Ecto neural progenitor cell (in vitro differentiated cells): ENCODE measurements at regions not wholly inside any gene's neighbourhood (a gene's known extent, or its start where the extent isn't known, plus 50 kb on each side); places are given as distances from the start of the nearest gene placed in this dataset.

Experiments used
- DNase-seq: peaks from one replicate; pipeline ENCODE4 v3.0.0-alpha.2; 2018; ENCODE audit warnings: low spot score

DNA sequence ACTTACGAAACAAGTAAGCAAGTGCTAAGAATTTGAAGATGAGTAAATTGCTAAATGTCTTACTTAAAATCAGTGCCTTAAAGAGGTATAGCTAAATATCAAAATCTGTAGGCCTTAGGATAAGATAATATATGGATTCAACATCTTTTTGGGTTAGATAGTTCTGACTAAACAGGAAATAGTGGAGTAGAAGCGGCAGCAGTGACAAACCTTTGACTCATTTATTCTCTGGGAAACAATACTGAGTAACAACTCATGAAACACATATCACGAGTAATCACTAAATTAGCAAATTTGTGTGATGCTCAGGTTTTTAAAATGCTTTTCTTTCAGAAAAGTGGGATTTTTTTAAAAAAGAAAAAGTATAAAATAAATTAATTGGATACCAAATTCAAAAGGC is 762.1 kb upstream of the TYRP1 start:
- DNase-seq: no peak

- DNase-seq: no peak
Observed at GRCh38 chr9:11931751-11932150, 761.4 kb upstream of the TYRP1 start.

GRCh38 chr9:11933926-11934325 is 759.3 kb upstream of the TYRP1 start:
- DNase-seq: no peak

DNA sequence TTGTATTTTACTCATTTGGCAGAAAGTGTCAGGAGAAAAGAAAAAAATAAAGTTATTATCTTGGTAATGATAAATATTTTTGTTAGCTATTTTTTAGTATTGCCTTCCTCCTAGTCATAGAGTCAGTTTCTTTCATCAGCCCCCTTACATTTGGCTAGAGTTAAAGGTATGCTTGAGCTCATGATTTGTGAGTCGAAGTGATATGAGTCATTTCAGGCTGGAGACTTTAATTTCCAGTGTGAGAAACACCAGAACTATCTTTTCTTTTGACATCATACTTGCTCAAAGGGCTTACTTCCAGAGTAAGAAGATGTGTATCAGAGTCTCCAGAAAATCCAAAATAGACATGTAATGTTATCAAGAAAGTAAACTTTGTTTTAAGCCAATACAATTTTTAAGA is 746.7 kb upstream of the TYRP1 start:
- DNase-seq: no peak

- no peak for DNase-seq
Observed at GRCh38 chr9:11962327-11962726, 730.9 kb upstream of the TYRP1 start.

- DNase-seq: no peak
Observed at GRCh38 chr9:11966786-11967185, 726.4 kb upstream of the TYRP1 start.

DNA sequence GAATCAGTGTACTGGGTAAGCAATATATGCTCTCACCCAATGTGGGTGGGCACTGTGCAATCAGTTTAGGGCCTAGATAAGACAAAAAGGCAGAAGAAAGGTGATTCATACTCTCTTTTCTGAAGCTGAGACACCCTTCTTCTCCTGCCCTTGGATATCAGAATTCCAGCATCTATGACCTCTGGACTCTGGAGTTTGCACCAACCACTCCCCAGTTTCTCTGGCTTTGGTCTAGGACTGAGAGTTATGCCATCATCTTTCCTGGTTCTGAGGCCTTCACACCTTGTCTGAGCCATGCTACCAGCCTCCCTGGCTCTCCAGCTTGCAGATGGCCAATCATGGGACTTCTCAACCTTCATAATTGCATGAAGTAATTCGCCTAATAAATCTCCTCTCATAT is 724.6 kb upstream of the TYRP1 start:
- DNase-seq: no peak

DNA sequence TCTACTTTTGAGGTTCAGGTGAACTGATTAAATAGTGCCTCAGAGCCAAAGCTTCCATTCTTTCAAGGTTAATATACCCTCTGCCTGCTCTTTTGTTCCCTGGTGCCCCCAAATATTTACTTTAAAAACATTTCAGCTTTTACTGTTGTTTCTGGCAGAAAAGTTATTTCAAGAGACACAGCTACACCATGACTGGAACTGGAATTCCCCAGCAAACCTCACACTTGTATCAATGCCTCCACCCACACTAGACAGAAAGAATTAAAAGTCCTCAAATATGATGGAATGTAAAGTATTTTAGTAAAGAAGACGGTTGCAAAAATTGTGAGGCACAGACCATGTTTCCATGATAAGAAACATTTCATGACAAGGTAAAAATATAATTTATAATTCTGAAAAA is 720.2 kb upstream of the TYRP1 start:
- DNase-seq: no peak

GRCh38 chr9:11973511-11973910 is 719.7 kb upstream of the TYRP1 start:
- DNase-seq: no peak

DNA sequence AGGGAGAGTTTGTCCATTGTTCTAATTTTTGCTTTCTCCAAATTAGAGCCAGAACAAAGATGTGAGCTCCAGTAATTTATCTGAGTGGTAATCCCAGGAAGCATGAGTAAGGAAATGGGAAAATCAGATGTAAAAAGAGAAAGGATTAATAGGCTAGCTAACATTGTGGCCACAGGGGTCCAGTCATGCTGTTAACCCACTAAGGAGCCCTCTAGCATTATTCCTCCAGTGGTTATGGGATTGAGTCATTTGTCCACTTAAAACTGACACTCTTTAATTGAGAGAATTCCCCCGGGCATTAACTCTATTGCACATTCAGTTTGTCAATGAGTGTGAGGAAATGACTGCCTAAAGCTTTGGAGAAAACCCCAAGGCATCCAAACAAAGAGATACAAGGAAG is 700.3 kb upstream of the TYRP1 start:
- DNase-seq: no peak

DNA sequence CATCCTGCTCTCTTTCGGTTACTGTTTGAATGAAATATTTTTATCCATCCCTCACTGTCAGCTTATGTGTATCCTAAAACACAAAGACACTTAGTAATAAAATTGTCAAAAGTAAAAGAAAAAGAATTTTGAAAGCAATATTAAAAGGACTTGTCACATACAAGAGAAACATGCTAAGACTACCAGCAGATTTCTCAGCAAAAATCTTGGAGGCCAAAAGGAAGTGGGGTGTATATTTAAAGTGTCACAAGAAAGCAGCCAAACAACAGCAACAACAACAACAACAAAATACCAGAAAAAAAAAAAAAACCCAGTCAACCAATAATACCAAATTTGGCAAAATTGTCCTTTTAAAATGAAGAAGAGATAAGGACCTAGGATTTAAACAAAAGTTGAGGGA is 678.7 kb upstream of the TYRP1 start:
- no peak for DNase-seq

DNA sequence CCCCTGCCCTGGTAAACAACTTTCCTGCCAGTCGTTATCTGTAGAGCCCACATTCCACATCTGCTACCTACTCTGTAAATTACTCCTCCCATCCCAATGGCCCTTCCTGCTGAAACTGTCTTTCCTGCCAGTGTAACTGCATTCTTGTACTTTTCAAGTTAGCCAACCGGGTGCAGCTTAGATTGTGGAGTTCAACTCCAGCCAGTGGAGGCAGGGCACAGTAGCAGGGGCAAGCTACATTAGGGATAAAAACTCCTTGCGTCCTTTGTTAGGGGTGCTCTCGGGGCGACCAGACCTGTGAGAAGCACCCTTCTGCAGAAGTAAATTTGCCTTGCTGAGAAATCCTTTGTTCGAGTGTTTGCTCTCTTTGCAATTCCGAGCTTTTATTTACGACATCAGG is 639.0 kb upstream of the TYRP1 start:
- no peak for DNase-seq

GRCh38 chr9:12056874-12057273 is 636.3 kb upstream of the TYRP1 start:
- no peak for DNase-seq

GRCh38 chr9:12060067-12060466 is 633.1 kb upstream of the TYRP1 start:
- DNase-seq: no peak

DNA sequence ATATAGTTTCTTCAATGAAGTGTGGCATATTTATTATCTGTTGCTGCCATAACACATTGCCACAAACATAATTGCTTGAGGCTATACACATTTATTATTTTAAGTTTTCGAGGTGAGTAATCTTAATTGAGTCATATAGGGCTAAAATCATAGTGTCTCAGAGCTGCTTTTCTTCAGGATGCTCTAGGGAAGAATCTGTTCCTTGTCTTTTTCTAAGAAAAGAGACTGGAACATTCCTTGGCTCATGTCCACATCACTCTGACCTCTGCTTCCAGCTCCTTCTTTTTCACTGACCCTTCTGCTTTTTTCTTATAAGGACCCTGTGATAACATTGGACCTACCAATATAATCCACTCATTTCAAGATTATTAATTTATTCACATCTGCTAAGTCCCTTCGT is 632.4 kb upstream of the TYRP1 start:
- no peak for DNase-seq

DNA sequence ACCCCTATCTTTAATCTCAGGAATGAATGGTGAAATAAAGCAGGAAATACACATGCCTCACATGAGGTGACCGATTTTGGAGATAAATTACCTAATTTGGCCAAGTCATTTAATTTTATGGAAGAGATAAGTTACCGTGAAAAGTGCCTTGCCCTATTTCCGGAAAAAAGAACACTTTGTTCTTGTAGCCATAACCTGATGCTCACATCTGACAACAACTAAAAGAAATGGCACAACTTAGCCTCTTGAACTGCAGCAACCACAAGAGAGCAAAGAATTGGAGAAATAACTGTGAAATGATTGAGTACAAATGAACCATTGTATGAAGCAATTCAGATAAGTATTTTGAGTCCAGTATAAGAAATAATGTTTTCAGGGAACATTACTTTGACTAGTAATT is 628.1 kb upstream of the TYRP1 start:
- DNase-seq: no peak

GRCh38 chr9:12065686-12066085 is 627.5 kb upstream of the TYRP1 start:
- DNase-seq: no peak

DNA sequence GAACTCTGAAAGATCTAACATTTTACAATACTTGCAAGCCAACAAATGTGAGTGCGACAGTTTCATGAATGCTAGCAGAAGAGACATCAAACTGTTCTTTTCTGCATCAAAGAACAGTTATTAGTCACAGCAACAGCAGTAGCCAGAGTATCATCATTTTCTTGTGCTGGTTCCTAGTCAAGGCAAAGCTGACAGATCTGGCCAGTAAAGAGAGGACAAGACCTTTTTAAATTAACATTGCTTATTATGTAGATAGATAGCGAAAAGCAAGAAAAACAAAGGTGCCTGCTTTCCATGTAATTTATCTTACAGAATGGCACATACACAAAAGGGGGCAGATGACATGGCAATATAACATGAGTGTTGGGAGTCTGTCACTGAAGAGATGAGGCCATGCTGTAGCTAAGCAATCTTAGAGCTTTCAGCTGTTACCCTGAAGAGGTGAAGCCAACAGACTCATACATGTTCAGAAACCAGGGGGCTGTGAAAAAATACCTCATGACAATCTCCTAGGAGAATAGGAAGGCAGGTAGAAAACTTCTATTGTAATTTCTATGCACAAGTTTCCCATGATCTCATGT is 626.6 kb upstream of the TYRP1 start:
- DNase-seq: no peak

DNA sequence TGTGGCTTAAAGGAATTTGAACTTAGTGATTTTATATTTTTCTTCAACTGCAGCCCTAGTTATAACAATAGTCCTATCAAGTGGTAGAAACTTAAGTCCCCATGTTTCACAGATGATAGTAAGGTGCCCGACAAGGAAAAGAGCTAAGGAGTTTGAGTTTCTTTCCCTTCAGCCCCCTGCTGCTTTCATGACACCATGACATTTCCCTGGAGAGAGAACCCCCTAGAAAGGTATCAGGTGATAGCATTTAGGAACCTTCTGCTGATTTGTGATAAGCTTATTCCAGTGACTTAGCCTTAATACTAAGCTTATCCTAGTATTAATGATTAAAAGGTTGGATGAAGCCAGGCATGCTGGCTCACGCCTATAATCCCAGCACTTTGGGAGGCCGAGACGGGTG is 623.8 kb upstream of the TYRP1 start:
- DNase-seq: no peak

DNA sequence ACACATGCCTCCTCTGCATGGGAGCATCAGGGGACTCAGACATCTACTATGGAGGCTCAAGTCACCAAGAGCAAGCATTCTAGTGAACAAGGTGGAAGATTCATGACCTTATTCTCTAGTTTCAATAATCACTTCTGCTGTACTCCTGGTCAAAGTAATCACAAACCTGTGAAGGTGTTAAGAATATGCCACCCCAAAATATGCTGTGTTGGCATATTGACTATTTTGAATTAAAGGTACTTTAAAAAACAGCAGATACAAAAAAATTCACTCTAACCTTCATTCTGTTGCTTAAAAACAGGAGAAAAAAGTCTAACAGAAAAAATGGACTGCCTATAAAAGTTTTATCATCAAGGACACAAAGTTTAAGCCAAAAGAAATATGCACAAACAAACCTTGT is 607.8 kb upstream of the TYRP1 start:
- no peak for DNase-seq

DNA sequence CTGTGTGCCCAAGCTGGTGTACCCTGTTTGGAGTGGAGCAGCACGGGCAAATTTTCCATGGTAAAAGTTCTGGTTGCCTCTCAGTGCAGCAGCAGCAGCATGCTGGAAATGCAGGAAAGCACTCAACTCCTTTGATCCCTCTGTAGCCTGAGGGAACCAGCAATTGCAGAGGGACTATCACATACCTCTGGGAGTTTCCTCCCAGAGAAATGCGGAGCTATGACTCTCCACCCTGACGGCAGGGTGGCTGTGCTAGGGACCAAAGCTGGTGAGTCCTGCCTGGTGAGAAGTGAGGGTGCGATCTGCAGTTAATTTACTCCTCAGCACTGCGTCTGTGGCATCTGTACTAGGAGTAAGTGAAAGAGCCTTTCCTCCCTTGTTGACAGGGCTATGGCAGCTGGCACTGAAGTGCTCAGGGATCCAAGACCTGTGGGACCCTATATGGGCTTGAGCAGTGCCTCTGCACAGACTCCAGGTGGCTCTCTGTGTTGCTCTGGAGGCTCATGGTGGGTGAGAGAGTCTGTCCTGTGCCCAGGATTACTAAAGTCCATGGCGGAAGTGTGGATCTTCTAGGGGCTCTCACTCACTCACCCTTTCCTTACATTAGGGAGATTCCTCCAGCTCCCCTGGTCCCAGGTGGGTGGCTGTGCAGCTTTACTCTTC is 601.2 kb upstream of the TYRP1 start:
- DNase-seq: no peak

GRCh38 chr9:12094046-12094445 is 599.1 kb upstream of the TYRP1 start:
- no peak for DNase-seq

DNA sequence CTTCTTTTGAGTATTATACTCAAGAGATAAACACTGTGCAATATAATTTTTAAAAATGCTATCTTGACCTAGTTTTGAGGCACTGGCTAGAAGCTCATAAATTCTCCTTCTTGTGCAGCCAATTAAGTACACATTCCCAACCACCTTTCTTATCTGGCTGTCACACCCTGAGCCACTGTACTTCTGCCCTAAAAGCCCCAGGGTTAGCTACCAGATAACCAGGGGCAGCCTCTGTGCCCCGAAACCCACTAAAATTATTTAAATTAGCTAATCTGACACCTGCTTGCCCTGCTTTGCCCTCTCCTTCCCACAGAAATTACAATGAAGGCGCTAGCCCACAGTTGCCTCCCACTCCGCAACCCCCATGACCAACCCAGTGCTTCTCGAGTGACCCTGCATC is 597.3 kb upstream of the TYRP1 start:
- no peak for DNase-seq

GRCh38 chr9:12133416-12133815 is 559.8 kb upstream of the TYRP1 start:
- DNase-seq: no peak
